Glutamatergic neuron (in vitro differentiated cells): ENCODE measurements at regions not wholly inside any gene's neighbourhood (a gene's known extent, or its start where the extent isn't known, plus 50 kb on each side); places are given as distances from the start of the nearest gene placed in this dataset.

Experiments used
- DNase-seq: peaks from one replicate; pipeline ENCODE4 v3.0.0; 2022
- H3K27ac Mint-ChIP-seq: one replicate; pipeline ENCODE4 v1.8.0; 2020; ENCODE audit warnings: mild to moderate bottlenecking, mixed read lengths, inconsistent platforms; ENCODE audit not compliant: unreplicated experiment
- H3K27me3 Mint-ChIP-seq: one replicate; pipeline ENCODE4 v1.8.0; 2020; ENCODE audit warnings: mild to moderate bottlenecking, moderate library complexity, mixed read lengths, inconsistent platforms; ENCODE audit not compliant: unreplicated experiment
- H3K36me3 Mint-ChIP-seq: one replicate; pipeline ENCODE4 v1.8.0; 2020; ENCODE audit warnings: mild to moderate bottlenecking, mixed read lengths, inconsistent platforms; ENCODE audit not compliant: unreplicated experiment
- H3K4me1 Mint-ChIP-seq: one replicate; pipeline ENCODE4 v1.8.0; 2020; ENCODE audit warnings: mild to moderate bottlenecking, low read depth, mixed read lengths, inconsistent platforms; ENCODE audit not compliant: unreplicated experiment
- H3K4me3 Mint-ChIP-seq: one replicate; pipeline ENCODE4 v1.8.0; 2020; ENCODE audit warnings: mild to moderate bottlenecking, mixed read lengths, inconsistent platforms; ENCODE audit not compliant: unreplicated experiment
- H3K9me3 Mint-ChIP-seq: one replicate; pipeline ENCODE4 v1.8.0; 2020; ENCODE audit warnings: mild to moderate bottlenecking, moderate library complexity, mixed read lengths, inconsistent platforms; ENCODE audit not compliant: unreplicated experiment
- CTCF ChIP-seq: fragments of 200-600 bp; sonication (generic); IDR thresholded peaks from one replicate; pipeline ENCODE4 v1.5.0; 2021; ENCODE audit not compliant: partially characterized antibody, unreplicated experiment

GRCh38 chr6:169406804-169407203, 153.2 kb upstream of the THBS2 start:
- Mint-ChIP-seq H3K27me3 (no peaks in the 10 kb centered on the region), H3K36me3 (peaks cover 8% of the 10 kb centered on the region), H3K9me3 (peaks cover 3% of the 10 kb centered on the region), H3K4me1 (no peaks in the 10 kb centered on the region), H3K27ac (no peak overlapping the region), H3K4me3 (no peak overlapping the region)
- no peak for TF ChIP-seq CTCF
- no peak for DNase-seq

DNA sequence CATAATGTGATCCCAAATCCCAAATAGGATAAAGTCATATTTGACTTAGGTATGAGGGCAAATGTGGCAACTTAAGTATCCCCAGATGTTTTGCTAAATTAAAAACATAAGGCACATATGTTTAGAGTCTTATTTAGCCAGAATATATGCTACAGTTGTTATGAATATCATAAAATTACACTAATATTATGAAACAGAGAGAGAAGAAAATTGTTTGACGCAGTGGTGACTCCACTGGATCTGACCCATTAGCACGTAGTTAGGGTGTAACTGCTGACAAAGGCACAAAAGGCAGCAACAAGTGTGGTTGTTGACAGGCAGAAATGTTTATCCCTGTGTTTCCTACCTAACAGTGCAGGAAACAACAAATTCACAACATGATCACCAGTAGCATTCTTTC, 152.4 kb upstream of the THBS2 start:
- Mint-ChIP-seq H3K36me3 (peaks cover 8% of the 10 kb centered on the region), H3K9me3 (peaks cover 3% of the 10 kb centered on the region), H3K27me3 (no peaks in the 10 kb centered on the region), H3K4me3 (no peak overlapping the region), H3K4me1 (no peaks in the 10 kb centered on the region), H3K27ac (no peak overlapping the region)
- TF ChIP-seq CTCF: no peak
- no peak for DNase-seq

- no peak overlapping the region for H3K27ac Mint-ChIP-seq
- no peaks in the 10 kb centered on the region for H3K4me1 Mint-ChIP-seq
- TF ChIP-seq CTCF: no peak
- peaks cover 2% of the 10 kb centered on the region for H3K36me3 Mint-ChIP-seq
- H3K9me3 Mint-ChIP-seq: peaks cover 2% of the 10 kb centered on the region
- H3K4me3 Mint-ChIP-seq: no peak overlapping the region
- H3K27me3 Mint-ChIP-seq: no peaks in the 10 kb centered on the region
- no peak for DNase-seq
These were observed 151.2 kb upstream of the THBS2 start for GRCh38 chr6:169404828-169405227.

GRCh38 chr6:169398342-169399105, 144.9 kb upstream of the THBS2 start:
- DNase-seq: no peak
- H3K4me3 Mint-ChIP-seq: no peak overlapping the region
- H3K36me3 Mint-ChIP-seq: no peaks in the 10 kb centered on the region
- H3K27ac Mint-ChIP-seq: no peak overlapping the region
- H3K9me3 Mint-ChIP-seq: no peaks in the 10 kb centered on the region
- H3K4me1 Mint-ChIP-seq: no peaks in the 10 kb centered on the region
- TF ChIP-seq CTCF: no peak
- H3K27me3 Mint-ChIP-seq: no peaks in the 10 kb centered on the region

GRCh38 chr6:169397684-169398083, 144.0 kb upstream of the THBS2 start:
- no peaks in the 10 kb centered on the region for H3K27me3 Mint-ChIP-seq
- TF ChIP-seq CTCF: no peak
- H3K36me3 Mint-ChIP-seq: no peaks in the 10 kb centered on the region
- H3K9me3 Mint-ChIP-seq: no peaks in the 10 kb centered on the region
- H3K4me3 Mint-ChIP-seq: no peak overlapping the region
- no peak overlapping the region for H3K27ac Mint-ChIP-seq
- no peaks in the 10 kb centered on the region for H3K4me1 Mint-ChIP-seq
- DNase-seq: no peak
